NCI-H1092 (cell line): ENCODE measurements at regions not wholly inside any gene's neighbourhood (a gene's known extent, or its start where the extent isn't known, plus 50 kb on each side); places are given as distances from the start of the nearest gene placed in this dataset.
"Not testable (repeated sequence)": the region's sequence is repeated elsewhere in the genome, so short reads cannot be mapped to it uniquely, and the experiment has no call there.

ENCODE experiments used
- DNase-seq: peaks from one replicate; lab custom pipeline; 2025; lab: John Stamatoyannopoulos, UW

DNA sequence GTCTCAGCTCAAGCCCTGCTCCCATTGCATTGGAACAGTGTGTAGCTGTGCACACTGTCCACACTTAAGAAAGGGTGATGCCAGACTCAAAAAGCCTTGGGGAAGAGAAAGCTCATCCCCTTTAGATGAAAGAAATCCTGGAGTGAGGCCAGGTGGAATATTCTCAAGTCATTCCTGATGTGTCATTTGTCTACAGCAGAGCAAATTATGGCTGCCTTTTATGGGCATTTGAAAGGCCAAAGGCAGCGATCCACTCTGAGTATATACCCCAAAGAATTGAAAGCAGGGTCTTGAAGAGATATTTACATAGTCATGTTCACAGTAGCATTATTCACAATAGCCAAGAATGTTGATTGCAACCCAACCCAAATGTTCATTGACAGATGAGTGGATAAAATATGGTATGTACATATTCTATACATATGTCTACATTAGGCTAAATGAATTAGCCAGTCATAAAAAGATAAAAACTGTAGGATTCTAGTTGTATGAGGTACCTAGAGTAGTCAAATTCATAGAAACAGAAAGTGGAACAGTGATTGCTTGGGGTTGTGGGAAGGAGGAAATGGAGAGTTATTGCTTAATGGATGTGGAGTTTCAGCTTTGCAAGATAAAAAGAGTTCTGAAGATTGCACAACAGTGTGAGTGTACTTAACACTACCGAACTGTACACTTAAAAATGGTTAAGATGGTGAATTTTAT lies 214.9 kb downstream of the KCNRG start:
- DNase-seq = no peak

DNA sequence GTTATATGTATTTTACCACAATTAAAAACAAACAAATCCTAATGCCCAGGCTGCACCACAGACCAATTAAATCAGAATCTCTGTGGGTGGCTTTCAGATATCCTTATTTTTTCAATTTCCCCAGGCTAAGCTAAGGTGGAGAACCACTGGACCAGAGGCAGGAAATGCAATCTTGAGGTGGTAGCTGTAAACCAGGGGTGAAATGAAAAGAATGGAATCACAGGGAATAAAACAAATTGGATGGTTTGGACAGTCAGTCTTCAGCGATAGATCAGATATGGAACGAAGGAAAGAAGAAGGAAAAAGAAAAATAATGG lies 215.4 kb downstream of the KCNRG start:
- no peak for DNase-seq

DNA sequence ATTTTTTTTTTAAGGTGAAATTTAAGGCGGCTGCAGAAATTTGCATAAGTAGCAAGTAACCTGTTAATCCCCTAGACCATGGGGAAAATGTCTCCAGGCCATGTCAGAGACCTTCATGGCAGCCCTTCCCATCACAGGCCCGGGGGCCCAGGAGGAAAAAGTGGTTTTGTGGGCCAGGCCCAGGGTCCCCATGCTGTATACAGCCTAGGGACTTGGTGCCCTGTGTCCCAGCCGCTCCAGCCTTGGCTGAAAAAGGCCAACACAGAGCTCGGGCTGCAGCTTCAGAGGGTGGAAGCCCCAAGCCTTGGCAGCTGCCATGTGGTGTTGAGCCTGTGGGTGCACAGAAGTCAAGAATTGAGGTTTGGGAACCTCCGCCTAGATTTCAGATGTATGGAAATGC lies 218.3 kb downstream of the KCNRG start:
- DNase-seq = not testable (repeated sequence)

DNA sequence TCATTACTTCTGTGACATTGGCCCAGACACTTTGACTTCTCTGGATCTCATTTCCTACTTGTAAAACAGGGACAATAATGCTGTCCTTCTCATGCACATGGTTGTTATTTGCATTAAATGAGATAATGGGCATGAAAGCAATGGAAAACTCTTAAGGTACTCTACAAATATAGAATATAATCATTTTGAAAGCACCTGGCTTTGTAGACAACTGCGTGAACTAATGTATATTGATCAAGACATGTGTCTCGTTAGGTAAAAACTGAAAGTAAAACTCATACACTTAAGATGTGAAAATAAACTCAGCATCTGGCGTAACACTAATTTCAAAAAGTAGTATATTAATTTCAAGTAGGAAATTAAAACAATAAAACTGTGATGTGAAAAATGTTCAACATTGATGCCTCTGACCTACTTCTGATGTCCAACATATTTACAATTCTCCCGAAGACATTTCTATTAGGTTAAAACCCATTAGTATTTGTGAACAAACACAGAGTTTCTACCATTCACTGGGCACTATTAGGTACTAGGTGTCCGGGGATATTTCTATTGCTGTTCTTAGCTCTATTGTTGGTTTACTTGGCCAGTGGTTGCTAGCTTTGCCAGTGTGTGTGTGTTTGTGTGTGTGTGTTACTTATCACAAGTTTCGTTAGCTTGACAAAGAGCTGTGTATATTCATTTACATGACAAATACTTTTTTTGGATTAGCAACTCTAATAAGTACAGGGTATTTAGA lies 220.5 kb downstream of the KCNRG start:
- no peak for DNase-seq

DNA sequence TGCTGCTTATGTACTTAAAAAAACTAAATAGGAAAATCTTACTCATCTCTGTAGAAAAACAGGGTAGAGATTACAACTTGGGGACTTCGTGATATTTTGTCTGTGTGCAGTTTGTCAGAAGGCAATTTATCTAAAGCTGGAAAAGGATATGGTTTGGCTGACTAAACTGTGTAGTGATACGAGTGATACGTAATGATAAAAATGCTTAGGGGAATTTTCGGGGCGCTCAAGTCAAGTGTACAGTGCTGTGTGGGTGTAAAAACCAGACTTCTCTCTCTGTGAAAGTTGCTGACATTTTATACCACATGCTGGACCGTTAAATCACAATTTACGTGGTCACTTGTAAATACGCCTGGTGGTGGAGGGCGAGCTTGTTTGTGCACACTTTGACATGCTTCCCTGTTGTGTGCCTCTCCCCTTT lies 221.7 kb downstream of the KCNRG start:
- no peak for DNase-seq

DNA sequence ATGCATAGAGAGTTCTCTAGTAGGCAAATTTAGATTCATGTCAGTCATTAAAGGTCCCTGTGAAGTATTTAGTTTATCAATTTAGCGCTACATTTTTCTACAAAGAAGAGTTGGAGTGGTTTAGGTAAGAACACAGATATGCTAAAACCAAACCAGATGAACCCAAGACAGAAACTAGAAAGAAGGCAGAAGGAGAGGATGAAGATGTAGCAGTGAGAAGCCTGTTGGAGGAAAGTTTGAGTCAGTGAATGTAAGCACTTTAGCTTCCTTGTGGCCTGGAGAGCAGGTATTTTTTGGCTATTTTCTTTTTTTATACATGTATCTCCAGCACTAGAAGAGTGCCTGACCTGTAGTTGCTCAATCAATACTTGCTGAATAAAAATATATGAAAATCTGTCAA lies 223.7 kb downstream of the KCNRG start:
- DNase-seq = no peak

DNA sequence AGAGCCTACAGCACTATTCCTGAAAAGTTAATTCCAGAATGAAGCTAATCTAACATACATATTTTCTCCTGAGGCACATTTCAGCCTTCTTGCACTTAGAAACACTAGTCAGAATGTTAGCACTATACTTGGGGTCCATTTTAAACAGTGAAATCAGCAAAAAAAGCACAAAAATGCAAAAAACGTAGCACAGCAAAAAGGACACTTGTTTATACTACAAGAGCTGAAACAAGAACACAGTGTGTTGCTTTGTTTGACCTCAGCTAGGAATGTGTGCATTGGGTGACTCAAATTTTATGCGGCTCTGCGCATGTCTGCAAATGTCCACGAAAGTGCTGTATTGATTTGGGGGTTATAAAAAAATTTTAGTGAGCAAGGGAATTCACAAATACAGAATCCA lies 226.2 kb downstream of the KCNRG start:
- DNase-seq = no peak

DNA sequence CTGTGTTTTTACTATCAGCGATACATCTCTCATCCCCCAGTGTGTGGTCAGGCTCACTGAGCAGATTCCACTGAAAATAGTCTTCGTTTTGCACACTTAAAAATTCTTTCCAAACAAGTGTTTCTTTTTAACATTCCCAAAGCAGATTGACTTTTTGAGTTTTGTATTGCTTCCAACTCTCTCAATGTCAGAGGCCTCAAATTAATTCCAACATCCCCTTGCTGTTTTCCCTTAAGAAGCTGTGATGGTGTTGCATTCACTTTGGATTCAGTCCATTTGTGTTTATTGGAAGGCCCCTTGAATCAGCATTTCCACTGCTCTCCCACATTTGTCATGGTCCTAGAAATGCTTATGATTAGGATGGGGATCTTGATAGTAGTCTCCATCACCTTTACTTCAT lies 228.7 kb downstream of the KCNRG start:
- DNase-seq = no peak

DNA sequence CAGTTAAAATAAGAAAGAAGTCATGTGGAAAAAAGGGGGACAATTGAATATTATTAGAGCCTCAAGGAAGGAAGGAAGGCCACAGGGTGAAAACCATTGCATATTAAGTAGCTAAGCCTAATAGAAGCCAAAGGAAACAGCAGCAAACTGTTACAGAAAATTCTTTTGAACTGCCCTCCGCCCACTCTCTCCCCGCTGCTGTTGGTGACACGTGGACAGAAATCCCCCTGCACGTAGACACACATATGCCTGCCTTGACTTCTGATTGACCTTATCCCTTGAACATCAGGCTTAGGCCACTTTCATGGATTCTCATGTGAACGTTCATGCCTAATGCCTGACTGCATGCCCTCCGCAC lies 229.1 kb downstream of the KCNRG start:
- no peak for DNase-seq

DNA sequence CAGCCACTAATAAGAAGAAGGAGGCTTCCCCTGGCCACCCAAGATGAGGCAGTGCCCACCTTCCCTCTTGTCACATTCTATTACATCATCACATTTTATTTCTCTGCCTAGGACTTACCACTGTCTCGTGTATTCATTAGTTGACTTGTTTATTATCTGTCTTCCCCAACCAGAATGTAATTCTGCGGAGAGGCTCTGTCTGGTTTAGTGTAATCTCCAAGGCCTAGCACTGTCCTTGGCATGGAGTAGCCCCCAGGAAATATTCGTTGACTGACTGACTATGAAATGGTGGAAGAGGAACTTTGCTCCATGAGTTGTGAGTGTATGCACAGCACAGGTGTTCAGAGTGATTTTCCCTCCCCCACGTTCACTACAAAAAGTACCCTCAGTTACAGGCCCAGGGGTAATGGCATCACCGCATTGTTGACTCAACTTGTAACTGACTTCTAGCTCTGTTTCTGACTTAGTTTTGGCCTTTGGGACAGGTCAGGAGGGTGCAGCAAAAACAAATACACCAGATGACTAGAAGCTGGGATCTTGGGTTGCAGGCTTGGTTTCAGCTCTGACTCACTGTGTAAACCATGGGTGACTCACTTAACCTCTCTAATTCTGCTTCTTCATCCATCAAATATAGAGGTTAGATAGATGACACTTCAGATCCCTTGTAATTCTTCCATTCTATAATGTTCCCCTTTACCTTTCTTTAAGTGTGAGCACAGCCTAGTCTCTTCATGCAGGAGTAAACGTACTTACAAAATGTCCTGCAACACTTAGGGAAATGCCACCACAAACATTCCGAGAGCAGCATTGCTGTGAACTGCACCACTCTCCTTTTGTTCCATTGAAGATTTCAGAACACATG lies 229.7 kb downstream of the KCNRG start:
- DNase-seq = no peak

DNA sequence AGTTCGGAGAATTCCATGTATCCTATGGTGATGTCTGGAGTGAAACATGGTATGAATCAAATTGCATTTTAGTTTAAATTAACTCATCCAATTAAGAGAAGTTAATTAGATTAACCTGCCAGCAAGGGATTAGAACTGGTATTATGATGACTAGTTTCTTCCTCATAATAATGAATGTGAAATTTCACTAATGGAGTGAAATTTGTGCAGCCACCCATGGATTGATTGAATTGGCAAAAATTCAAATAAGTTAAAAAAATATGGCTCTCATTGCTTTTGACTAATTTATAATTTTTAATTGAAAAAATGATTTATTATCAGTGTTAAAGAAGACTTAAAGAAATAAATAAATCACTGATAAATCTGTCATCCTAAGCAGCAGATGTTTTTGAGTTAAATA lies 232.0 kb downstream of the KCNRG start:
- no peak for DNase-seq

DNA sequence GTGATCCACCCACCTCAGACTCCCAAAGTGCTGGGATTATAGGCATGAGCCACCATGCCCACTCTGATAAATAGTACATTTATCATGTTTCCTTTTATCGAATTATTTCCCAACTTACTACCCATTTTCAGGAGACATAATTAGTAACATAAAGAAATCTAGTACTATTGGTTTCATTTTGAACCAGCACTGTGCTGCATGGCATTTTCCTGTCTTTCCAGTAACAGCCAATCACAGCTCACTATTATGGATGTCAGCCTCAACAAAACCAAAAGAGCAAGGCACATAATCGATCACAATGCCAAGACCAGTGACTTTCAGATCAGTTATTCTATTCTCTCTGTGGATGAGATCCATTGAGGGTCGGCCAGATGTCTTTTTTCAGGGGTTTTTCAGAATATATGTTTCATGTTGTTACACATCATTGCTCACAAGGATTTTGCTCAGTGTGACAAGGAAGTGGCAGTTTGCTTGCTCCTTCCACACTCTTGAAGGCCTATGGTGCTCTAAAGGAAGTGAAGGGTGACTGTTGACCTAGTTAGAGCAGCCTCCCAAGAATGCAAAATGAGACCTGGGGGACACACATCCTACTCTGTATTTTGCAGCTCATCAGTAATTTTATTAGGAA lies 233.4 kb downstream of the KCNRG start:
- DNase-seq = no peak

DNA sequence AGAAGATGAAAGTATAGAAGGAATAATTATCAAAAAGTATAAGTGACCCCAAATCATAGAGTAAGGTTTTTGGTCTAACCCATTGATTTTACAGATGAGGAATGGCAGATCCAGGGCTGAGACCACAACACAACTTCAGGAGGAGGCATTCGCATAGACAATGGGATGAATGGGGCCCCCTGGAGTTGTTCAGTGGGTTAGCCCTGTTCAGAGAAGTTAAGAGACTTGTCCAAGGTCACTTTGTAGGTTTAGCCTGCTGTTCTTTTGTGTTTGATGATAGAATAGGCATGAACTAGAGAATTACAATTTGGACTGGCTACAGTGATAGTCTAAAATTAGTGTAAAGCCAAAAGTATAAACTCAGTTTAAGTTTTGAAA lies 233.9 kb downstream of the KCNRG start:
- DNase-seq = no peak

DNA sequence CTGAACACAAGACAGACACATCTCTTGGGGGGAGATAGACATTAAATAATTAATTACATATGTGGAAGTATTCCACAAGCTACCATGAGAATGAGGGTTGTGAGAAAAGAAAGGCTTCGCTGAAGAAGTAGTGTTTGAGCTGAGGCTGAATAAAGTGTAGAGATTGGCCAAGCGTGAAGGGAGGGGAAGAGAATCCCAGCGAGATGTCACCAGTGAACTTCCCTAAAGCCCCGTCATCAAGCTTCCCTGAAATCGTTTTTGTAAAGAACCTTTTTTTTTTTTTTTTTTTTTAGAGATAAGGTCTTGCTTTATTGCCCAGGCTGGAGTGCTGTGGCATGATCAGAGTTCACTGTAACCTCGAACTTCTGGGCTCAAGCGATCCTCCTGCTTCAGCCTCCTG lies 235.2 kb downstream of the KCNRG start:
- no peak for DNase-seq

DNA sequence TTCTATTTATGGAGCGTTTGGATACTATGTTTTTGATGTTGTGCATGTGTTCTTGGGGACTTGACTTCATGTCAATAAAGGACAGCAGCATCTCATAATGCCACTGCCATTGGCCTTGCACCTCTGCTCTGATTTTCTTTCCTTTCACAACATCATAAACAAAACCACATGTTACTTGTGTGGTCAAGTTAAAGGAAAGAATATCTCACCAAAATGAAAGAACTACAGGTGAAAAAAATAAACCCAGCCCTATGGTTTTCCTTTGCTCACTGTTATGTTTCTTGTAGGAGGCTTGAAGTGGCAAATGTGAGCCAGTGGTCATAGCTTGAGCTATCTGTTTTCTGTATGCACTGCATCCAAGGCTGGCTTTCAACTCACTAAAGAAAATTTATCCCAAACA lies 240.4 kb downstream of the KCNRG start:
- DNase-seq = no peak

DNA sequence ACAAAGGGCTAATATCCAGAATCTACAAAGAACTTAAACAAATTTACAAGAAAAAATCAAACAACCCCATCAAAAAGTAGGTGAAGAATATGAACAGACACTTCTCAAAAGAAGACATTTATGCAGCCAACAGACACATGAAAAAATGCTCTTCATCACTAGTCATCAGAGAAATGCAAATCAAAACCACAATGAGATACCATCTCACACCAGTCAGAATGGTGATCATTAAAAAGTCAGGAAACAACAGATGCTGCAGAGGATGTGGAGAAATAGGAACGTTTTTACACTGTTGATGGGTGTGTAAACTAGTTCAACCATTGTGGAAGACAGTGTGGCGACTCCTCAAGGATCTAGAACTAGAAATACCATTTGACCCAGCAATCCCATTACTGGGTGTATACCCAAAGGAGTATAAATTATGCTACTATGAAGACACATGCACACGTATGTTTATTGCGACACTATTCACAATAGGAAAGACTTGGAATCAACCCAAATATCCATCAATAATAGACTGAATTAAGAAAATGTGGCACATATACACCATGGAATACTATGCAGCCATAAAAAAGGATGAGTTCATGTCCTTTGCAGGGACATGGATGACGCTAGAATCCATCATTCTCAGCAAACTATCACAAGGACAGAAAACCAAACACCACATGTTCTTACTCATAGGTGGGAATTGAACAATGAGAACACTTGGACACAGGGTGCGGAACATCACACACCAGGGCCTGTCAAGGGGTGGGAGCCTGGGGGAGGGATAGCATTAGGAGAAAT lies 241.5 kb downstream of the KCNRG start:
- not testable (repeated sequence) for DNase-seq

DNA sequence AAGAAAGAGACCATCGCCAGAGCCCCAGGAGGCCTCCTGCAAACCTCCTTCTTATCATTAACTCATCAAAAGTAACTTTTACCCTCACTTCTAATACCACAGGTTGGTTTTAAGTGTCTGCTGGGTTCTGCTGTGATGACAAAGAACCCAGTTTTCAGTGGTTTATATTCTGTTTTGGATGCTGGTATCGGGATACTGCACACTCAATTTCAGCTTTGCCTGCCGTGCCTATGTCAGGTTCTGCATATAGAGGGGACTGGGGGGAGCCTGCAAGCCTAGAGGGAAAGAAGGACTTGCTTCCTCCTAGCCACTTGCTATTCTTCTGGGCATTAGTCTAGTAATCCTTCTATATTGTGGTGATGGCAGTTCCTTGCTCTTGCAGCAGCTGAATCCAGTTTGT lies 242.4 kb downstream of the KCNRG start:
- DNase-seq = no peak

DNA sequence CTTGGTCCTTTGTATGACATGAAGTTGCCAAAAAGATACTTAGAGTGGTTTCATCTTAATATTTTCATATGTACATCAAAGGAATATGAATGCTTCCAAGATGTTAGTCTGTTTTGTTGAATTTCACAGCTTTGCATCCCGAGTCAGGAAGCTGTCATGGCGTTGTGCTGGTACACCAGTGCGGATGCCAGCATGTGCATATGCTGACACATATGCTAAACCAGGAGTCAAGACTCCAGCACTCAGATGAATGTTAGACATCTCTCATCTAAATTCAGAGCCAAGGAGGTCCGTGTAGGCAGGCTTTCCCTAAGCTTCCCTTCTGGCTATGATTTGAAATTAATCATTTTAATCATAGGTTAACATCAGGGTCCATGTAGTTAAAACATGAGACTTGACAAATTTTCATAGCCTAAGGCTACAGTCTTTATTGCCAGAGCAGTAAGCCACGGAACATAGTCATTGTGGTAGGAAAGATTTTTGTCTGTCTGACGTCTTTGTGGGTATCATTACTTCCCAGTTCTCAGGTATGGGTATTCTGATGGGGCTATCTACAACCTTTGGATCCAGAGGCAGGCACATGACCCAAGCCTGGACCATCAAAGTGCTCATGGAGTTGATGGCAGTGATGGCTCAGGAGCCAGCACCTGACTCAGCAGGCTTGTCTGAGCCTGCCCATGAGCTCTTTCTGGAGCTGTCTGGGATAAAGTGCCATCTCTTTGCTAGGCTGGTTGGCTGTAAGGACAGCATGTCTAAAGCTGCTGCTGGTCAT lies 246.1 kb downstream of the KCNRG start:
- DNase-seq = no peak

DNA sequence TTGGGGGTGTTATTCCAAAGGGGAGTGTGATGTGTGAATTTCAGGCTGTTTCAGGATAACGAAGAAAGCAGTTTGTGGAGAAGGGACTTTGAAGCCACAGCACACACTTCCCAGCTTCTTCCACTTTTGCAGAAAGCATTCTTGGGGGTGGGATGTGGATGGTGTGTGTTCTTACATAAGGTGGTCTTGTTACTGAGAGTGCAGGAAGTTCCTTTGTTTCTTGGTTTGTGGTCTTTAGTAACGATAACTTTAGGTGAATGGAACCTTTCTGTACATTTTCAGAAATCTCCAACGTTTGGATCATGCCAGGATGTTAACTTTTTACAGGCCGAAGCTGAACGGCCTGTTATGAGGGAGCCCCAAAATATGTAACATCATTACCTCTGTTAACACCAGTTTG lies 251.8 kb downstream of the KCNRG start:
- no peak for DNase-seq

DNA sequence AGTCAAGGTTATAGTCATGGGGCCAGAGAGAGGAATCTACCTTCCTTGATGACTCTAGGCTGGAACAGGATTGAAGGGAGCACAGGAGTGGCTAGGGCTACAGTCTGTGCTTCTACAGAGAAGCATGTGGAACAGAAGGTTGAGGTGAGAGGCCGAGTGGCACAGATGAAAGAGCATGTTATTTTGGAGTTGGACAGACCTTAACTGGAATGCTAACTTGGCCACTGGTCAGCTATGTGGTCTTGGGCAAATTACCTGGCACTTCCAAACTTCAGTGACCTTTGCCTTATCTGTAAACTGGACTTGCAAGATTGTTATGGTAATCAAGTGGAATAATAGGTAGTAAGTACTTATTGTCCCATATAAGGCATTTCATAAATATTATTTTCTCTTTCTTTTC lies 252.7 kb downstream of the KCNRG start:
- no peak for DNase-seq

DNA sequence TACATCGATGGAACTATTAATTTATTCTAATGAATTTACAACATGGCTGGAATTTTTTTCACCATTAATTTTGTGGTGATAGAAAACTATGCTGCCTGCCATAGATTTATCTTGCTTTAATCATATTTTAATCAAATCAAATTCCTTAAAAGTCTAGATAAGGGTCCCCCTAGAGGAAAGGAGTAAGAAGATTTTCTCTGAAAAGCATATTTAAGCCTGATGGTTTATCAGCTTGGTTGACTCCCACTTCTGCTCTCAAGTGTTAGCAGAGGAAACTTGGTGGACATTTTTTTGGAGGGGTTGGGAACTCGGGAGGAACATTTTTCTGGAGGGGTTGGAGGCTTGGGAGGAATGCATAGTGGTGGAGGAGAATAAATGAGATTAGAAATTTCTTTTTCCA lies 253.3 kb downstream of the KCNRG start:
- no peak for DNase-seq
